HG03064 (cell line): ENCODE measurements at regions not wholly inside any gene's neighbourhood (a gene's known extent, or its start where the extent isn't known, plus 50 kb on each side); places are given as distances from the start of the nearest gene placed in this dataset.

Experiments used
- ATAC-seq: cut with Tn5 transposase; IDR thresholded peaks from one replicate; pipeline ENCODE4 v1.9.1; 2021; ENCODE audit warnings: low read depth; ENCODE audit not compliant: unreplicated experiment

GRCh38 chr13:83232626-83233025, 649.6 kb downstream of the SLITRK1 start:
- no peak for ATAC-seq

- no peak for ATAC-seq
Observed at GRCh38 chr13:83229574-83230305, 652.5 kb downstream of the SLITRK1 start.

GRCh38 chr13:83223546-83223945, 658.7 kb downstream of the SLITRK1 start:
- no peak for ATAC-seq

GRCh38 chr13:83221813-83222241, 660.4 kb downstream of the SLITRK1 start:
- no peak for ATAC-seq

GRCh38 chr13:83221256-83221655, 661.0 kb downstream of the SLITRK1 start:
- ATAC-seq: no peak

- no peak for ATAC-seq
Observed at GRCh38 chr13:83220241-83220640, 662.0 kb downstream of the SLITRK1 start.

GRCh38 chr13:83219832-83220231, 662.4 kb downstream of the SLITRK1 start:
- no peak for ATAC-seq

- ATAC-seq: no peak
Observed at GRCh38 chr13:83216479-83217245, 665.6 kb downstream of the SLITRK1 start.

- no peak for ATAC-seq
Observed at GRCh38 chr13:83215627-83216026, 666.6 kb downstream of the SLITRK1 start.

GRCh38 chr13:83214452-83214851, 667.8 kb downstream of the SLITRK1 start:
- ATAC-seq: no peak

GRCh38 chr13:83211301-83211700, 671.0 kb downstream of the SLITRK1 start:
- ATAC-seq: no peak

GRCh38 chr13:83204886-83205285, 677.4 kb downstream of the SLITRK1 start:
- ATAC-seq: no peak

GRCh38 chr13:83201506-83201905, 680.8 kb downstream of the SLITRK1 start:
- ATAC-seq: no peak

- ATAC-seq: no peak
Observed at GRCh38 chr13:83197316-83197715, 685.0 kb downstream of the SLITRK1 start.

GRCh38 chr13:83190020-83190419, 692.3 kb downstream of the SLITRK1 start:
- no peak for ATAC-seq

- ATAC-seq: no peak
Observed at GRCh38 chr13:83184819-83185218, 697.5 kb downstream of the SLITRK1 start.

GRCh38 chr13:83184150-83184475, 698.2 kb downstream of the SLITRK1 start:
- ATAC-seq: no peak

GRCh38 chr13:83183439-83184149, 698.7 kb downstream of the SLITRK1 start:
- ATAC-seq: no peak

- no peak for ATAC-seq
Observed at GRCh38 chr13:83182845-83183244, 699.4 kb downstream of the SLITRK1 start.

GRCh38 chr13:83178008-83178407, 704.3 kb downstream of the SLITRK1 start:
- ATAC-seq: no peak

GRCh38 chr13:83168590-83168989, 713.7 kb downstream of the SLITRK1 start:
- ATAC-seq: no peak
